Brain microvascular endothelial cell (primary cell): ENCODE measurements at regions not wholly inside any gene's neighbourhood (a gene's known extent, or its start where the extent isn't known, plus 50 kb on each side); places are given as distances from the start of the nearest gene placed in this dataset.
"Not testable (repeated sequence)": the region's sequence is repeated elsewhere in the genome, so short reads cannot be mapped to it uniquely, and the experiment has no call there.

Source experiments
- DNase-seq: peaks from one replicate; pipeline ENCODE4 v3.0.0-alpha.2; 2020
- H3K27ac ChIP-seq: fragments of 250-450 bp; sonication (Bioruptor Pico); 2 replicates; pipeline ENCODE4 v1.5.1; 2020; ENCODE audit warnings: mild to moderate bottlenecking, moderate library complexity
- H3K27me3 ChIP-seq: fragments of 250-450 bp; sonication (Bioruptor Pico); replicated peaks from 2 replicates; pipeline ENCODE4 v1.5.1; 2020; ENCODE audit warnings: mild to moderate bottlenecking
- H3K36me3 ChIP-seq: fragments of 250-450 bp; sonication (Bioruptor Pico); replicated peaks from 2 replicates; pipeline ENCODE4 v1.5.1; 2020; ENCODE audit warnings: mild to moderate bottlenecking
- H3K4me3 ChIP-seq: 2 replicates; pipeline ENCODE4 v1.5.1; 2011; ENCODE audit warnings: low read depth, mild to moderate bottlenecking, control low read depth, low read length, moderate library complexity
- CTCF ChIP-seq: IDR thresholded peaks from 2 replicates; pipeline ENCODE4 v1.5.1; 2011; ENCODE audit warnings: low read depth, mild to moderate bottlenecking, moderate library complexity, low read length, control low read depth, inconsistent platforms; ENCODE audit errors: missing control alignments
- in situ Hi-C: cut with HindIII; loops from 2 replicates; pipeline ENCODE4 v1.10.0; 2017; ENCODE audit warnings: low sequenced_read_pairs, low pct_ligation_motif_present

GRCh38 chr9:31590091-31590490, 794.4 kb upstream of the ACO1 start:
- DNase-seq: peak; percentile 15
- Histone ChIP-seq H3K4me3 (no peak overlapping the region), H3K27me3 (no peaks in the 10 kb centered on the region), H3K36me3 (no peaks in the 10 kb centered on the region), H3K27ac (no peak overlapping the region)
- in situ Hi-C loops: no loop called here
- no peak for TF ChIP-seq CTCF

- in situ Hi-C loops, DNase-seq, H3K36me3 ChIP-seq, H3K27me3 ChIP-seq, H3K4me3 ChIP-seq, H3K27ac ChIP-seq: not testable (repeated sequence)
These were observed 787.4 kb upstream of the ACO1 start for GRCh38 chr9:31597086-31597485.

GRCh38 chr9:31597977-31598376, 786.5 kb upstream of the ACO1 start:
- in situ Hi-C loops: no loop called here
- Histone ChIP-seq H3K27ac (no peak overlapping the region), H3K4me3 (no peak overlapping the region), H3K36me3 (no peaks in the 10 kb centered on the region), H3K27me3 (no peaks in the 10 kb centered on the region)
- no peak for TF ChIP-seq CTCF
- DNase-seq: peak; percentile 6

- no peaks in the 10 kb centered on the region for H3K36me3 ChIP-seq
- H3K4me3 ChIP-seq: no peak overlapping the region
- TF ChIP-seq CTCF: no peak
- DNase-seq: no peak
- H3K27me3 ChIP-seq: no peaks in the 10 kb centered on the region
- in situ Hi-C loops: no loop called here
- H3K27ac ChIP-seq: no peak overlapping the region
These were observed 782.8 kb upstream of the ACO1 start for GRCh38 chr9:31601666-31602065.

GRCh38 chr9:31604531-31604930, 779.9 kb upstream of the ACO1 start:
- Histone ChIP-seq H3K36me3 (no peaks in the 10 kb centered on the region), H3K4me3 (no peak overlapping the region), H3K27me3 (no peaks in the 10 kb centered on the region), H3K27ac (no peak overlapping the region)
- in situ Hi-C loops: no loop called here
- no peak for DNase-seq
- TF ChIP-seq CTCF: no peak

GRCh38 chr9:31605164-31605563, 779.3 kb upstream of the ACO1 start:
- Histone ChIP-seq H3K27me3 (no peaks in the 10 kb centered on the region), H3K27ac (no peak overlapping the region), H3K36me3 (no peaks in the 10 kb centered on the region), H3K4me3 (no peak overlapping the region)
- in situ Hi-C loops: no loop called here
- no peak for DNase-seq
- TF ChIP-seq CTCF: no peak
